ENCODE measurements at regions not wholly inside any gene's neighbourhood (a gene's known extent, or its start where the extent isn't known, plus 50 kb on each side); places are given as distances from the start of the nearest gene placed in this dataset.

GRCh38 chr19:28532765-28533341 is 680.1 kb downstream of the UQCRFS1 start:
- no peak overlapping the region for H3K27ac ChIP-seq (ENCODE audit: low read depth, low read length)
- no peaks in the 10 kb centered on the region for H3K36me3 ChIP-seq (ENCODE audit: control insufficient read depth in 3 of 3, insufficient read depth in 3 of 3, low read length in 3 of 3)
- no peak overlapping the region for H3K9ac ChIP-seq (ENCODE audit: low read depth in 1 of 3, low read length in 3 of 3)
- H3K4me1 ChIP-seq (ENCODE audit: control insufficient read depth in 3 of 3, insufficient read depth in 3 of 3, low read length in 3 of 3) = no peaks in the 10 kb centered on the region
- peaks cover 0 to 2% (median 0%) of the 10 kb centered on the region in 3 donors for H3K9me3 ChIP-seq (ENCODE audit: control insufficient read depth in 3 of 3, low read length in 3 of 3)
- H3K4me3 ChIP-seq (ENCODE audit: low read length in 3 of 3) = no peak overlapping the region
- H3K27me3 ChIP-seq (ENCODE audit: control insufficient read depth in 3 of 3, insufficient read depth in 3 of 3, low read length in 3 of 3) = no peaks in the 10 kb centered on the region

DNA sequence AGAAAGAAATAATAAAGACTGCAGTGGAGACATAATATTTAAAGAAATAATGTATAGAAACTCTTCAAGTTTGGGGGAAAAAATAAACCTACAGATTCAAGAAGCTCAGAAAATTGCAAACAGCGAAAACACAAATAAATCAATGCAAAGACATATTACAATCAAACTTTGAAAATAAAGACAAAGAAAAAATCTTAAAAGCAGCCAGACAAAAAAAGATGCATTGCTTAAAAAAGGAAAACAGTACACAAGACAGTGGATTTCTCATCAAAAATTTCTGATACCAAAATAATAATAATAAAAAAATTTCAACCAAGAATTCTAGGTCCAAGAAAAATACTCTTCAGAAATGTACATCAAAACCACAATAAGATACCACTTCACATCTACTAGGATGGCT is 681.0 kb downstream of the UQCRFS1 start:
- Histone ChIP-seq H3K9ac (ENCODE audit: low read depth in 1 of 3, low read length in 3 of 3) (no peak overlapping the region), H3K36me3 (ENCODE audit: control insufficient read depth in 3 of 3, insufficient read depth in 3 of 3, low read length in 3 of 3) (no peaks in the 10 kb centered on the region), H3K4me3 (ENCODE audit: low read length in 3 of 3) (no peak overlapping the region), H3K27ac (ENCODE audit: low read depth, low read length) (no peak overlapping the region), H3K9me3 (ENCODE audit: control insufficient read depth in 3 of 3, low read length in 3 of 3) (no peaks in the 10 kb centered on the region), H3K27me3 (ENCODE audit: control insufficient read depth in 3 of 3, insufficient read depth in 3 of 3, low read length in 3 of 3) (no peaks in the 10 kb centered on the region), H3K4me1 (ENCODE audit: control insufficient read depth in 3 of 3, insufficient read depth in 3 of 3, low read length in 3 of 3) (no peaks in the 10 kb centered on the region)

GRCh38 chr19:28530406-28531035 is 682.4 kb downstream of the UQCRFS1 start:
- Histone ChIP-seq H3K4me1 (ENCODE audit: control insufficient read depth in 3 of 3, insufficient read depth in 3 of 3, low read length in 3 of 3) (no peaks in the 10 kb centered on the region), H3K9me3 (ENCODE audit: control insufficient read depth in 3 of 3, low read length in 3 of 3) (no peaks in the 10 kb centered on the region), H3K36me3 (ENCODE audit: control insufficient read depth in 3 of 3, insufficient read depth in 3 of 3, low read length in 3 of 3) (no peaks in the 10 kb centered on the region), H3K27ac (ENCODE audit: low read depth, low read length) (no peak overlapping the region), H3K27me3 (ENCODE audit: control insufficient read depth in 3 of 3, insufficient read depth in 3 of 3, low read length in 3 of 3) (no peaks in the 10 kb centered on the region), H3K9ac (ENCODE audit: low read depth in 1 of 3, low read length in 3 of 3) (no peak overlapping the region), H3K4me3 (ENCODE audit: low read length in 3 of 3) (no peak overlapping the region)

DNA sequence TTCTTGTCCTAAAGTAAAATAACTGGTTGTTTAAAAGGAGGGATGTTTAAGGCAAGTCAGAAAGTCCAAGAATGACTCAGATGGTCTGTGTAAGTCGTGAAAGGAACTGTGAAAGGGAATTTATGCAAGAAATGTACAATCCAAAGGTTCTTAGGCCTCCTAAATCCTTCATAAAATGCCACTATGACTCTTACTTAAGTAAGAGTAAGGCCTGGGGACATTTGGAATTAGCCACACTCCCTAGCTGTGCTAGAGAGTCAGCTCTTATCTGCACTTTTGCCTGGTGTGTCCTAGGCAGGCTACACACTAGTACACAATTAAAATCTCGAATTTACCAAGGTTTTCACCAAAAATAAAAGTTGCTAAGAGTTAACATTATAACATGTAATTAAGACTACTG is 686.9 kb downstream of the UQCRFS1 start:
- Histone ChIP-seq H3K27me3 (ENCODE audit: control insufficient read depth in 3 of 3, insufficient read depth in 3 of 3, low read length in 3 of 3) (no peaks in the 10 kb centered on the region), H3K9me3 (ENCODE audit: control insufficient read depth in 3 of 3, low read length in 3 of 3) (no peaks in the 10 kb centered on the region), H3K4me3 (ENCODE audit: low read length in 3 of 3) (no peak overlapping the region), H3K9ac (ENCODE audit: low read depth in 1 of 3, low read length in 3 of 3) (no peak overlapping the region), H3K4me1 (ENCODE audit: control insufficient read depth in 3 of 3, insufficient read depth in 3 of 3, low read length in 3 of 3) (peaks cover 17 to 29% (median 25%) of the 10 kb centered on the region in 3 donors), H3K36me3 (ENCODE audit: control insufficient read depth in 3 of 3, insufficient read depth in 3 of 3, low read length in 3 of 3) (no peaks in the 10 kb centered on the region), H3K27ac (ENCODE audit: low read depth, low read length) (no peak overlapping the region)

DNA sequence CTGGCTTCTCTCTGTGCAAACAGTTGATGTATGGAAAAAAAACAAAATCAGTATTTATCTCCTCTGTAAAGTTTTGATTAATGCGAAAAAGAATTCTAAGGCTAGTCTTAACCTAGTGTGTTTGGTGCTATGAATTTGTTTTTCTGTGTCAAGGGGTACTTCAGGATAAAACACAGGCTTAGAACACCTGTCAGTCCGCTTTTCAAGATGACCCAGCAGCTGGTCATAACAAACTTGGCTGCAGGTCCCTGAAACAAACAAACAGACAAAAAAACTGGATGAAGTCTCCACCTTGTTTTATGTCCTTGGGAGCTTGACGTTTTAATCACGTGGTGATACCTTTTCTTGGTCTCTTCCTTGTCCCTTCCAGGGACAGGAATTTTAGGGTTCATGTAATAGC is 689.3 kb downstream of the UQCRFS1 start:
- H3K36me3 ChIP-seq (ENCODE audit: control insufficient read depth in 3 of 3, insufficient read depth in 3 of 3, low read length in 3 of 3) = no peaks in the 10 kb centered on the region
- H3K4me1 ChIP-seq (ENCODE audit: control insufficient read depth in 3 of 3, insufficient read depth in 3 of 3, low read length in 3 of 3) = peaks cover 35 to 49% (median 45%) of the 10 kb centered on the region in 3 donors
- H3K9me3 ChIP-seq (ENCODE audit: control insufficient read depth in 3 of 3, low read length in 3 of 3) = no peaks in the 10 kb centered on the region
- peak overlapping the region; percentile 70 for H3K27ac ChIP-seq (ENCODE audit: low read depth, low read length)
- peak overlapping the region in 2 of 3 donors; percentile 12 to 35 for H3K4me3 ChIP-seq (ENCODE audit: low read length in 3 of 3)
- H3K27me3 ChIP-seq (ENCODE audit: control insufficient read depth in 3 of 3, insufficient read depth in 3 of 3, low read length in 3 of 3) = no peaks in the 10 kb centered on the region
- H3K9ac ChIP-seq (ENCODE audit: low read depth in 1 of 3, low read length in 3 of 3) = peak overlapping the region in 2 of 3 donors; percentile 28 to 66

- Histone ChIP-seq H3K36me3 (ENCODE audit: control insufficient read depth in 3 of 3, insufficient read depth in 3 of 3, low read length in 3 of 3) (no peaks in the 10 kb centered on the region), H3K4me3 (ENCODE audit: low read length in 3 of 3) (peak overlapping the region in 1 of 3 donors; percentile 29), H3K9ac (ENCODE audit: low read depth in 1 of 3, low read length in 3 of 3) (peak overlapping the region in 1 of 3 donors; percentile 66), H3K27me3 (ENCODE audit: control insufficient read depth in 3 of 3, insufficient read depth in 3 of 3, low read length in 3 of 3) (no peaks in the 10 kb centered on the region), H3K9me3 (ENCODE audit: control insufficient read depth in 3 of 3, low read length in 3 of 3) (no peaks in the 10 kb centered on the region), H3K27ac (ENCODE audit: low read depth, low read length) (peak overlapping the region; percentile 70), H3K4me1 (ENCODE audit: control insufficient read depth in 3 of 3, insufficient read depth in 3 of 3, low read length in 3 of 3) (peaks cover 35 to 50% (median 46%) of the 10 kb centered on the region in 3 donors)
Observed at GRCh38 chr19:28522545-28522922, 690.4 kb downstream of the UQCRFS1 start.

GRCh38 chr19:28521614-28522544 is 691.1 kb downstream of the UQCRFS1 start:
- no peak overlapping the region for H3K27ac ChIP-seq (ENCODE audit: low read depth, low read length)

DNA sequence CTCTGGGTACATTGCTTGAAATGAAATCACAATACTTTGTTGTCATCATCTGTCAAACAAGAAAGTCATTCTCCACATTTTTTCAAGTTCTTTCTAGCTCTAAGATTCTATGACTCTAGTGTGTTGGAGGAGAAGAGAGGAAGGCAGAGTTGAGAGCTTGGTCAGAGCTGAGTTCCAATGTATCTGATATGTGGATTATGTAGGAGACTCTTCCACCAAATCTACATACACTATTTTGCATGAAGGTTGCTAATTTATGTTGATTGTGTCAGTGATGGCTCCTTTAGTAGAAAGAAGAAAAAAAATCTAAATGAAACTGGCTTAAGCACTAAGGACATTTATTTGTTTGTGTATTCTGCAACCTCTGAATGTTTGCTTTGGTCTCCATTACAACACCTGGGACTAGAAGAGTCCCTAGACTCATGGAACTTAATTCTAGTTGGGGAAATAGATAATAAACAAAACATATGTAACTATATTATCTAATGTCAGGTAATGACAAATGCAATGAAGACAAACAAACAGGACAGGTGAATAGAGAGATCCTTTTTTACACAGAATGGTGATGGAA is 691.9 kb downstream of the UQCRFS1 start:
- no peaks in the 10 kb centered on the region for H3K27me3 ChIP-seq (ENCODE audit: control insufficient read depth in 3 of 3, insufficient read depth in 3 of 3, low read length in 3 of 3)
- no peaks in the 10 kb centered on the region for H3K36me3 ChIP-seq (ENCODE audit: control insufficient read depth in 3 of 3, insufficient read depth in 3 of 3, low read length in 3 of 3)
- peaks cover 35 to 50% (median 48%) of the 10 kb centered on the region in 3 donors for H3K4me1 ChIP-seq (ENCODE audit: control insufficient read depth in 3 of 3, insufficient read depth in 3 of 3, low read length in 3 of 3)
- H3K27ac ChIP-seq (ENCODE audit: low read depth, low read length) = peak overlapping the region; percentile 75
- no peaks in the 10 kb centered on the region for H3K9me3 ChIP-seq (ENCODE audit: control insufficient read depth in 3 of 3, low read length in 3 of 3)
- peak overlapping the region in 1 of 3 donors; percentile 17 for H3K4me3 ChIP-seq (ENCODE audit: low read length in 3 of 3)
- no peak overlapping the region for H3K9ac ChIP-seq (ENCODE audit: low read depth in 1 of 3, low read length in 3 of 3)

More at GRCh38 chr19:28521614-28522544, 691.1 kb downstream of the UQCRFS1 start:
- H3K9me3 ChIP-seq (ENCODE audit: control insufficient read depth in 3 of 3, low read length in 3 of 3) = no peaks in the 10 kb centered on the region
- H3K4me1 ChIP-seq (ENCODE audit: control insufficient read depth in 3 of 3, insufficient read depth in 3 of 3, low read length in 3 of 3) = peaks cover 35 to 50% (median 46%) of the 10 kb centered on the region in 3 donors
- no peak overlapping the region for H3K9ac ChIP-seq (ENCODE audit: low read depth in 1 of 3, low read length in 3 of 3)
- H3K36me3 ChIP-seq (ENCODE audit: control insufficient read depth in 3 of 3, insufficient read depth in 3 of 3, low read length in 3 of 3) = no peaks in the 10 kb centered on the region
- H3K27me3 ChIP-seq (ENCODE audit: control insufficient read depth in 3 of 3, insufficient read depth in 3 of 3, low read length in 3 of 3) = no peaks in the 10 kb centered on the region
- no peak overlapping the region for H3K4me3 ChIP-seq (ENCODE audit: low read length in 3 of 3)

- peaks cover 37 to 51% (median 50%) of the 10 kb centered on the region in 3 donors for H3K4me1 ChIP-seq (ENCODE audit: control insufficient read depth in 3 of 3, insufficient read depth in 3 of 3, low read length in 3 of 3)
- H3K27ac ChIP-seq (ENCODE audit: low read depth, low read length) = peak overlapping the region; percentile 75
- no peaks in the 10 kb centered on the region for H3K9me3 ChIP-seq (ENCODE audit: control insufficient read depth in 3 of 3, low read length in 3 of 3)
- peak overlapping the region; percentile 3 to 32 (median 26) for H3K4me3 ChIP-seq (ENCODE audit: low read length in 3 of 3)
- no peaks in the 10 kb centered on the region for H3K27me3 ChIP-seq (ENCODE audit: control insufficient read depth in 3 of 3, insufficient read depth in 3 of 3, low read length in 3 of 3)
- no peaks in the 10 kb centered on the region for H3K36me3 ChIP-seq (ENCODE audit: control insufficient read depth in 3 of 3, insufficient read depth in 3 of 3, low read length in 3 of 3)
- H3K9ac ChIP-seq (ENCODE audit: low read depth in 1 of 3, low read length in 3 of 3) = peak overlapping the region in 2 of 3 donors; percentile 36 to 47
Observed at GRCh38 chr19:28519952-28520861, 692.7 kb downstream of the UQCRFS1 start.
